H1 (cell line): ENCODE measurements at regions not wholly inside any gene's neighbourhood (a gene's known extent, or its start where the extent isn't known, plus 50 kb on each side); places are given as distances from the start of the nearest gene placed in this dataset.

Experiments used
- CREB1 ChIP-seq: IDR thresholded peaks from 2 replicates; pipeline ENCODE4 v1.6.1; 2012; ENCODE audit warnings: inconsistent platforms
- RAD21 ChIP-seq, 2 experiments: IDR thresholded peaks in 1 of 2; conservative IDR thresholded peaks in 1 of 2; 2 replicates each; pipeline ENCODE4 v1.6.1; 2011; ENCODE audit warnings: low read depth in 2 of 2, low read length in 2 of 2, improper control_type of control experiment in 1 of 2, inconsistent platforms in 1 of 2, mild to moderate bottlenecking in 1 of 2, moderate library complexity in 1 of 2
- SIX5 ChIP-seq: IDR thresholded peaks from 2 replicates; pipeline ENCODE4 v1.6.1; 2011; ENCODE audit warnings: mild to moderate bottlenecking, low read depth, low read length

DNA sequence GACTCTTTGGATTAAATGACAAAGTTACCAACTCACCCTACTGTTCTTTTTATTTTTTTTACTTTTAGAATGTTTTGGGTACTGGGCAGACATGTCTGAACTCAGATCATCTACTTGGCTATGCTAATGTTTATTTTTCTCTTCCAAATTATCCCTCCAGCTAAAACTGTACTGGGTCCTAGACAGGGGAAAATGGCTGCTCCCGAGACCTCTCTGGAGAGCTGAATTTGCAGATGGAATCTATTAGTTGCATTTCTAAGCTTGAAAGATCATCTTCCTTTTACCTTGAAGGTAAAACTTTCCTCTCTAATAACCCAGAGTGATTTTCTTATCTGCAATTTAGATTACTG lies 197.5 kb upstream of the SEMA6A start (continued):
- TF ChIP-seq CREB1 (no peak), RAD21 (IDR thresholded peaks at IDR 0.05 in 1 of 2, conservative IDR thresholded peaks at IDR 0.05 in 1 of 2; ENCODE audit: low read depth in 2 of 2, low read length in 2 of 2) (no peak), SIX5 (no peak)
